BLaER1 treated with 17β-estradiol and CSF1 and Interleukin-3, amounts not matched to agents 10 nM and 100 nM (cell line): ENCODE measurements at regions not wholly inside any gene's neighbourhood (a gene's known extent, or its start where the extent isn't known, plus 50 kb on each side); places are given as distances from the start of the nearest gene placed in this dataset.
A peak's percentile ranks its signal among the peaks of the same experiment; 100 is the strongest.

Source experiments
- H3K27ac ChIP-seq, 11 experiments: shearing (Covaris generic); formaldehyde crosslinking; 2 replicates each; pipeline ENCODE4 v1.8.1; 2022
- H3K27me3 ChIP-seq, 11 experiments: shearing (Covaris generic); formaldehyde crosslinking; 2 replicates each; pipeline ENCODE4 v1.8.1; 2022
- H3K36me3 ChIP-seq, 11 experiments: shearing (Covaris generic); formaldehyde crosslinking; 2 replicates each; pipeline ENCODE4 v1.8.1; 2022
- H3K4me1 ChIP-seq, 10 experiments: shearing (Covaris generic); formaldehyde crosslinking; 2 replicates each; pipeline ENCODE4 v1.8.1; 2022
- H3K4me2 ChIP-seq, 11 experiments: shearing (Covaris generic); formaldehyde crosslinking; 2 replicates each; pipeline ENCODE4 v1.8.1; 2022
- H3K4me3 ChIP-seq, 10 experiments: shearing (Covaris generic); formaldehyde crosslinking; 2 replicates each; pipeline ENCODE4 v1.8.1; 2022
- H3K9ac ChIP-seq, 11 experiments: shearing (Covaris generic); formaldehyde crosslinking; 2 replicates each; pipeline ENCODE4 v1.8.1; 2022
- H3K9me3 ChIP-seq, 11 experiments: shearing (Covaris generic); formaldehyde crosslinking; replicated peaks in 1 of 11; 2 replicates each; pipeline ENCODE4 v1.8.1; 2022
- H4K20me1 ChIP-seq, 11 experiments: shearing (Covaris generic); formaldehyde crosslinking; 2 replicates each; pipeline ENCODE4 v1.8.1; 2022
- Cebpa-rat ChIP-seq, 11 experiments: shearing (Covaris generic); IDR thresholded peaks; 2 replicates each; pipeline ENCODE4 v1.8.1; 2022

- Histone ChIP-seq H3K9ac (no peak overlapping the region), H3K4me2 (no peak overlapping the region; a peak in 1 of 22 replicates), H3K9me3 (no peaks in the 10 kb centered on the region), H4K20me1 (no peaks in the 10 kb centered on the region), H3K27ac (no peak overlapping the region), H3K36me3 (no peaks in the 10 kb centered on the region), H3K27me3 (no peaks in the 10 kb centered on the region), H3K4me1 (no peaks in the 10 kb centered on the region), H3K4me3 (no peak overlapping the region)
- no peak for TF ChIP-seq Cebpa-rat (IDR thresholded peaks at IDR 0.05)
Measured at GRCh38 chr19:31678421-31678820, 329.2 kb upstream of the TSHZ3 start.

DNA sequence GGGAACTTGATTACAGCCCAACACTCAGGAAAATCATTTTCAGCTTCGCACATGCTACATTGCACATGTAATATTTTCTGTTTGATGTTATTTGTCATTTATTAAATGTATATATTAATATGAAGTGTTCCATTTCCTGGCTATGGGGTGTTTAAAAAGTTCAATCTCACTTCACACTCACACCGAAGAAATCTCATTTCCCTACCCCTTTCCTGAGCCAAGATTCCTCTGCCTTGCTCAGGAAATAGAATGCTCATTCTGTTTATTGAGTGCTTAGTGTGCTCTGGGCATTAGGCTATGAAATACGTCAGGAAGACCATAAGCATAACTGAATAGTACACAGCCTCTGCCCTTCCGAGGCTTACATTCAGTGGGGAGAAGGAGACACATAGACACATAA is 331.9 kb upstream of the TSHZ3 start:
- Histone ChIP-seq H3K4me2 (no peak overlapping the region), H3K4me3 (no peak overlapping the region), H3K9ac (no peak overlapping the region), H4K20me1 (no peaks in the 10 kb centered on the region), H3K27ac (no peak overlapping the region), H3K9me3 (no peaks in the 10 kb centered on the region; a peak in 1 of 22 replicates), H3K4me1 (no peaks in the 10 kb centered on the region), H3K27me3 (no peaks in the 10 kb centered on the region), H3K36me3 (no peaks in the 10 kb centered on the region)
- no peak for TF ChIP-seq Cebpa-rat (IDR thresholded peaks at IDR 0.05)

DNA sequence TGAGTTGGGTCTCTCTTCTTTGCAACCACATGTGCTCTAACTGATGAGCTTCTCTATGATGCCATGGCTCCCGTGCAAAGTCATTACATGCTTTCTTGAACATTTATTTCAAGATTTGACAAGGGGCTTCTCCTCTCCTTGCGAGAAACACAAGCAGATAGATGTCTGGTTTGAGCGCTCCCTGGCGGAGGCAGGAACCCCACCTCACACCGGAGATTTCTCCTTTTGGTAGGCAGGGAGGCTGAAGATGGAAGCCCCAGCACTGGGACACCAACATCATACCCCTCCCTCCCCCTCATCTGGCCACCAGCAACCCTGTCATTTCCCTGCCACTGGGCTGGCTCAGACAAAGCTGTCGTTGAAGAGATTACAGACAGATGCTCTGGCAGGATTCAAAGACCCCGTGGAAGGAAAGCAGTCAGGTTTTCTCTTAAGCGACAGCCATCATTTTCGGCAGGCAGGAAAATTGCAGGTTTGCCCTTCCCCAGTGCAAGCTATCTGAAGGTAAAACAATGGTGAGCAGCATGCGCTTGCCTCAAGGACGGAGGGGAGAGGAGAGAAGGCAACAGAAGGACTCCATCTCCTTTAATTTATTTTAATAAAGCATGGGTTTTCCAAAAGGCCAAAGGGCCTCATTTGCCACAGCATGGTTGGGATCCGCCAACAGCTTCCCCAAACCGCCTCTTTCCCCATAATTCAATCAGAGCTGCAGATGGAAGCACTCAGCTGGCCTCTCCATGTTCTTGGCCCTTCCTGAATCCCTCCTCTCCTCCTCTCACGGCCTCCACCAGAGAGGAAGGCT is 344.1 kb upstream of the TSHZ3 start:
- Histone ChIP-seq H3K27ac (no peak overlapping the region), H3K4me2 (no peak overlapping the region), H3K4me1 (no peaks in the 10 kb centered on the region), H3K9me3 (peaks cover 0 to under 1% (median 0%) of the 10 kb centered on the region in 11 experiments; a peak in 1 of 22 replicates), H3K9ac (no peak overlapping the region), H3K36me3 (no peaks in the 10 kb centered on the region), H3K4me3 (no peak overlapping the region), H3K27me3 (no peaks in the 10 kb centered on the region), H4K20me1 (no peaks in the 10 kb centered on the region)
- TF ChIP-seq Cebpa-rat (IDR thresholded peaks at IDR 0.05), result no peak

DNA sequence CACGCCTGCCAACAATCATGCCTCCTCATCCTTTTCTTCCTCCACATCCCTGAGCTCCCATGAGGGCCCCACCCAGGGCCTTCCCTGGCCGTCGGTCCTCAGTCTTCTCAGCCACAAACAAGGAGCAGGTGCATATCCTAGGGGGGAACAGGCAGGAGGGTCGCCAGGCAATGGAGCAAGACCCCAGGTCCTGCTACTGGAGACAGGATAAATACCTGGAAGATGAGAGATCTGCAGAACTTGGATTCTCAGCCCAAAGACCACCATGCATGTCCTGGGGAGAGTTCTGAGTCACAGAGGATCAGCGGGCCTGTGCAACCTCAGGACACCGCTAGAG is 344.7 kb upstream of the TSHZ3 start:
- Histone ChIP-seq H3K4me3 (no peak overlapping the region), H3K9me3 (no peaks in the 10 kb centered on the region), H3K4me2 (no peak overlapping the region), H3K27me3 (no peaks in the 10 kb centered on the region), H3K36me3 (no peaks in the 10 kb centered on the region), H3K4me1 (no peaks in the 10 kb centered on the region), H3K27ac (no peak overlapping the region), H4K20me1 (no peaks in the 10 kb centered on the region), H3K9ac (no peak overlapping the region)
- no peak for TF ChIP-seq Cebpa-rat (IDR thresholded peaks at IDR 0.05)

DNA sequence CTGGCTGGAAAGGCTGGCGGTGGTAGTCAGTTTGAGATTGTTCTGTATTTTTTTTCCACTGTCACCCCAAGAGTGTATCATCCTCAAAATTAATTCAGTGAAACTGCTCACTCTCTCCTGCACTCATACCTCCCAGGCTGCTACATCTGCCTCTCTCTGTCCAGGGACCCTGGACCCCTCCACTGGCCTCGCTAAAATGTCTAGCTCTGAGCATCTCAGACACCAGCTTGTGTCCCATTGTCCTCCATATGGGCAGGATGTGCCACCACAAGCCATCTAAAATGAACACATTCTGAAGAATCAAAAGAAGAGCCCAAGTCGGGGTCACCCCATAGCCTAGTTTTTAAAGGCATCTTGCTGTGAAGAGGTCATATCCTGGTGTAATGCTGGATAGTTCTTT is 345.5 kb upstream of the TSHZ3 start:
- no peak overlapping the region for H3K27ac ChIP-seq

GRCh38 chr19:31699421-31699820 is 350.2 kb upstream of the TSHZ3 start:
- TF ChIP-seq Cebpa-rat (IDR thresholded peaks at IDR 0.05), result no peak
- Histone ChIP-seq H3K9ac (no peak overlapping the region), H3K4me3 (no peak overlapping the region)

More for the DNA sequence above, 345.5 kb upstream of the TSHZ3 start:
- Histone ChIP-seq H3K4me2 (no peak overlapping the region), H4K20me1 (no peaks in the 10 kb centered on the region), H3K36me3 (no peaks in the 10 kb centered on the region), H3K4me3 (no peak overlapping the region), H3K4me1 (no peaks in the 10 kb centered on the region), H3K27me3 (no peaks in the 10 kb centered on the region), H3K9me3 (no peaks in the 10 kb centered on the region), H3K9ac (no peak overlapping the region)
- TF ChIP-seq Cebpa-rat (IDR thresholded peaks at IDR 0.05), result no peak

DNA sequence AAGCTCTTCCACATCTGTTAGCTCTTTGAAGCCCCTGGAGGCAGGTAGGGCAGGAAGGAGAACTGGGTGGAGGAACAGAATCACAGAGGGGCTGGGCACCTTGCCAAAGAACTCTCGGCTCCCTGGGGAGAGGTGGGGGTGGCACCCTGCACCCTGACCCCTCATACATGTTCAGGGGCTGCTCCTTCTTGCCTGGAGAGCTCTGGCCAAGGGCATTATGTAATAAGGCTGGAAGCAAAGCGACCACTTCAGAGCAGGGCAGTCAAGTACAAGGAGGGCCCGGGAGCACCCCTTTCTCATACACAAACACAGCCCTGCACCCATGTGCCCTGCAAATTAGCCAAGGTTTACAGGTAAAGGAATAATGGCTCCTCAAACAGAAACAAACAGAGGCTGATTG is 351.9 kb upstream of the TSHZ3 start:
- 0 out of 22 replicates have a peak, but pooled peaks cover 0 to 9% (median 0%) of the 10 kb centered on the region in 11 experiments for H3K9me3 ChIP-seq
- H3K27me3 ChIP-seq, result no peaks in the 10 kb centered on the region
- no peak overlapping the region for H3K9ac ChIP-seq
- H3K36me3 ChIP-seq, result no peaks in the 10 kb centered on the region
- H3K4me2 ChIP-seq, result peak overlapping the region in 1 of 11 experiments; percentile 15; a peak in 1 of 22 replicates
- H4K20me1 ChIP-seq, result no peaks in the 10 kb centered on the region; a peak in 1 of 22 replicates
- H3K4me1 ChIP-seq, result peaks cover 0 to 3% (median 0%) of the 10 kb centered on the region in 10 experiments; a peak in 1 of 20 replicates
- no peak overlapping the region for H3K27ac ChIP-seq
- no peak for TF ChIP-seq Cebpa-rat (IDR thresholded peaks at IDR 0.05)
- H3K4me3 ChIP-seq, result no peak overlapping the region

More at GRCh38 chr19:31699421-31699820, 350.2 kb upstream of the TSHZ3 start:
- Histone ChIP-seq H3K36me3 (no peaks in the 10 kb centered on the region), H3K27ac (no peak overlapping the region), H3K4me2 (no peak overlapping the region), H3K27me3 (no peaks in the 10 kb centered on the region), H3K4me1 (peaks cover 0 to 3% (median 0%) of the 10 kb centered on the region in 10 experiments; a peak in 1 of 20 replicates), H4K20me1 (no peaks in the 10 kb centered on the region; a peak in 1 of 22 replicates), H3K9me3 (0 out of 22 replicates have a peak, but pooled peaks cover 0 to 9% (median 0%) of the 10 kb centered on the region in 11 experiments)

- no peak for TF ChIP-seq Cebpa-rat (IDR thresholded peaks at IDR 0.05)
Measured at GRCh38 chr19:31705656-31706055, 356.4 kb upstream of the TSHZ3 start.

GRCh38 chr19:31706131-31706530 is 356.9 kb upstream of the TSHZ3 start:
- H3K4me3 ChIP-seq, result no peak overlapping the region
- no peak for TF ChIP-seq Cebpa-rat (IDR thresholded peaks at IDR 0.05)
- no peak overlapping the region for H3K27ac ChIP-seq
- no peak overlapping the region for H3K4me2 ChIP-seq
- H3K36me3 ChIP-seq, result no peaks in the 10 kb centered on the region
- no peaks in the 10 kb centered on the region; a peak in 1 of 22 replicates for H4K20me1 ChIP-seq
- no peak overlapping the region for H3K9ac ChIP-seq
- no peaks in the 10 kb centered on the region for H3K27me3 ChIP-seq
- 0 out of 22 replicates have a peak, but pooled peaks cover 0 to 9% (median 0%) of the 10 kb centered on the region in 11 experiments for H3K9me3 ChIP-seq
- 0 out of 20 replicates have a peak, but pooled peaks cover 0 to under 1% (median 0%) of the 10 kb centered on the region in 10 experiments for H3K4me1 ChIP-seq

More at GRCh38 chr19:31705656-31706055, 356.4 kb upstream of the TSHZ3 start:
- H3K4me3 ChIP-seq, result no peak overlapping the region
- H3K9ac ChIP-seq, result no peak overlapping the region
- no peak overlapping the region for H3K27ac ChIP-seq
- H3K27me3 ChIP-seq, result no peaks in the 10 kb centered on the region
- H3K9me3 ChIP-seq, result 0 out of 22 replicates have a peak, but pooled peaks cover 0 to 9% (median 0%) of the 10 kb centered on the region in 11 experiments
- peaks cover 0 to 3% (median 0%) of the 10 kb centered on the region in 10 experiments; a peak in 1 of 20 replicates for H3K4me1 ChIP-seq
- no peaks in the 10 kb centered on the region for H3K36me3 ChIP-seq
- no peaks in the 10 kb centered on the region; a peak in 1 of 22 replicates for H4K20me1 ChIP-seq
- H3K4me2 ChIP-seq, result no peak overlapping the region
